Breast epithelium (tissue), 4 donors: ENCODE measurements at regions not wholly inside any gene's neighbourhood (a gene's known extent, or its start where the extent isn't known, plus 50 kb on each side); places are given as distances from the start of the nearest gene placed in this dataset.

ENCODE experiments used
- DNase-seq, 2 donors: peaks; one replicate each; pipeline ENCODE4 v3.0.0-alpha.2; 2019; ENCODE audit warnings: low spot score in 2 of 2
- H3K27ac ChIP-seq, 2 donors: fragments of 200-600 bp; sonication (generic) in 1 of 2; one replicate each; pipeline ENCODE4 v1.5.1; 2016 to 2019; ENCODE audit warnings: mild to moderate bottlenecking in 1 of 2
- H3K27me3 ChIP-seq, 2 donors: fragments of 200-600 bp; sonication (generic) in 1 of 2; one replicate each; pipeline versions ENCODE4 v1.5.1 to v1.6.0; 2017 to 2019; ENCODE audit warnings: control low read depth in 1 of 2, mild to moderate bottlenecking in 1 of 2
- H3K36me3 ChIP-seq: fragments of 200-600 bp; one replicate; pipeline ENCODE4 v1.5.1; 2019
- H3K4me1 ChIP-seq, 2 donors: fragments of 200-600 bp; sonication (generic); one replicate each; pipeline ENCODE4 v1.5.1; 2016 to 2019; ENCODE audit warnings: control low read depth in 1 of 2
- H3K4me3 ChIP-seq, 3 donors: fragments of 200-600 bp; sonication (generic); 1 replicate in 2 of 3; 2 replicates in 1 of 3; pipeline ENCODE4 v1.5.1; 2016 to 2019; ENCODE audit warnings: mild to moderate bottlenecking in 3 of 3, moderate library complexity in 2 of 3
- H3K9me3 ChIP-seq, 2 donors: fragments of 200-600 bp; sonication (generic) in 1 of 2; one replicate each; pipeline ENCODE4 v1.5.1; 2016 to 2019; ENCODE audit warnings: control low read depth in 1 of 2
- POLR2A ChIP-seq: fragments of 450-650 bp; IDR thresholded peaks from one replicate; pipeline ENCODE4 v1.6.1; 2016; ENCODE audit warnings: antibody characterized with exemption, mild to moderate bottlenecking, moderate library complexity
- POLR2AphosphoS5 ChIP-seq, 3 donors: sonication (generic); formaldehyde crosslinking; IDR thresholded peaks; one replicate each; pipeline ENCODE4 v1.6.1; 2017; ENCODE audit warnings: antibody characterized with exemption in 3 of 3
- intact Hi-C: fragments of 100-400 bp; cut with DNase I; formaldehyde crosslinking; loops from one replicate; pipeline ENCODE4 v1.15.1; 2023; ENCODE audit warnings: low total_unique reads
- TF ChIP-seq, protein P1 (sequence below), 3 donors: fragments of 450-650 bp; IDR thresholded peaks; one replicate each; pipeline ENCODE4 v1.5.1; 2016 to 2017; ENCODE audit warnings: antibody characterized with exemption in 3 of 3, mild to moderate bottlenecking in 3 of 3, moderate library complexity in 3 of 3

DNA sequence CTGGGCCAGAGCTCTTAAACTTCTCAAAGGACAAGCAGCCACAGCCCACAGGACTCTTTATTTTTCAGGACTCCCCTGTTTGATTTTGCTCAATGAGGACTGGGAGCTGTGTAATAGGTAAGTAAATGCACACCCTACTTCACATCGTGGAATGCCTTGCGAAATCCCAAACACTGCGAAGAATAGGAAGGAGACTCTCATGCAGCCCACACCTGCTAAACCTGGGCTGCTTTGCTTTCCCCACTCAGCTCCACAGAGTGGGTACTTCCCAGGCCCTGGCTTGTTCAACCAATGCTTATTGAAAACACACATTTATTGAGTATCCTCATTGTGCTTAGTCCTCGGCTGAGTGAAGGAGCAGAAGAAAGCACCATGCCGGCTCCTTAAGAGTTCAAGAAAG is 103.3 kb upstream of the FSTL4 start:
- TF ChIP-seq, protein P1, sequence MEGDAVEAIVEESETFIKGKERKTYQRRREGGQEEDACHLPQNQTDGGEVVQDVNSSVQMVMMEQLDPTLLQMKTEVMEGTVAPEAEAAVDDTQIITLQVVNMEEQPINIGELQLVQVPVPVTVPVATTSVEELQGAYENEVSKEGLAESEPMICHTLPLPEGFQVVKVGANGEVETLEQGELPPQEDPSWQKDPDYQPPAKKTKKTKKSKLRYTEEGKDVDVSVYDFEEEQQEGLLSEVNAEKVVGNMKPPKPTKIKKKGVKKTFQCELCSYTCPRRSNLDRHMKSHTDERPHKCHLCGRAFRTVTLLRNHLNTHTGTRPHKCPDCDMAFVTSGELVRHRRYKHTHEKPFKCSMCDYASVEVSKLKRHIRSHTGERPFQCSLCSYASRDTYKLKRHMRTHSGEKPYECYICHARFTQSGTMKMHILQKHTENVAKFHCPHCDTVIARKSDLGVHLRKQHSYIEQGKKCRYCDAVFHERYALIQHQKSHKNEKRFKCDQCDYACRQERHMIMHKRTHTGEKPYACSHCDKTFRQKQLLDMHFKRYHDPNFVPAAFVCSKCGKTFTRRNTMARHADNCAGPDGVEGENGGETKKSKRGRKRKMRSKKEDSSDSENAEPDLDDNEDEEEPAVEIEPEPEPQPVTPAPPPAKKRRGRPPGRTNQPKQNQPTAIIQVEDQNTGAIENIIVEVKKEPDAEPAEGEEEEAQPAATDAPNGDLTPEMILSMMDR (IDR thresholded peaks at IDR 0.05): no peak
- TF ChIP-seq POLR2AphosphoS5 (IDR thresholded peaks at IDR 0.05) (no peak), POLR2A (no peak)
- no peaks in the 10 kb centered on the region for H3K27me3 ChIP-seq
- no peaks in the 10 kb centered on the region for H3K36me3 ChIP-seq
- peaks cover 0 to 3% of the 10 kb centered on the region in 2 donors for H3K9me3 ChIP-seq
- H3K27ac ChIP-seq: no peak overlapping the region
- no peak overlapping the region for H3K4me3 ChIP-seq
- intact Hi-C loops: no loop called here
- no peaks in the 10 kb centered on the region for H3K4me1 ChIP-seq
- DNase-seq: no peak

DNA sequence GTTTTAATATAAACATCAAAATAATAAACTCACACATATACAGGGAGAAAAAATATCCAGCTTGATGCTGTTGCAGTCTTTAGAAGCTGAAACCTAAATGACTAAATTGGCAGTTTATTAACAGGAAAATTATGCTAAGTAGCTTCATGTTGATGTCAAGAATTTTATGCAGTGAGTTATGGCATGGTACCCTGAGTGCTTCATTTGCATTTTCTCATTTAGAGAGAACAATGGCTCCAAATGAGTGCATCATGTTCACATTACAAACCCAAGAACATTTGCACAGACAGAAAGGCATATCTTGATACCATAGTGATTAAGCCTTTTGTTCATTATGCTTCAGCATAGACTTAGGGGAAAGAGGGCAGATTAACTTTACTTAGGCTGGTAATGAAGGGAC is 102.9 kb upstream of the FSTL4 start:
- TF ChIP-seq, protein P1 (IDR thresholded peaks at IDR 0.05): no peak
- TF ChIP-seq POLR2A: no peak
- TF ChIP-seq POLR2AphosphoS5 (IDR thresholded peaks at IDR 0.05): no peak
- no peak overlapping the region for H3K27ac ChIP-seq
- no peak for DNase-seq
- no peaks in the 10 kb centered on the region for H3K27me3 ChIP-seq
- H3K36me3 ChIP-seq: no peaks in the 10 kb centered on the region
- no peak overlapping the region for H3K4me3 ChIP-seq
- H3K9me3 ChIP-seq: no peaks in the 10 kb centered on the region
- intact Hi-C loops: no loop called here
- H3K4me1 ChIP-seq: no peaks in the 10 kb centered on the region

DNA sequence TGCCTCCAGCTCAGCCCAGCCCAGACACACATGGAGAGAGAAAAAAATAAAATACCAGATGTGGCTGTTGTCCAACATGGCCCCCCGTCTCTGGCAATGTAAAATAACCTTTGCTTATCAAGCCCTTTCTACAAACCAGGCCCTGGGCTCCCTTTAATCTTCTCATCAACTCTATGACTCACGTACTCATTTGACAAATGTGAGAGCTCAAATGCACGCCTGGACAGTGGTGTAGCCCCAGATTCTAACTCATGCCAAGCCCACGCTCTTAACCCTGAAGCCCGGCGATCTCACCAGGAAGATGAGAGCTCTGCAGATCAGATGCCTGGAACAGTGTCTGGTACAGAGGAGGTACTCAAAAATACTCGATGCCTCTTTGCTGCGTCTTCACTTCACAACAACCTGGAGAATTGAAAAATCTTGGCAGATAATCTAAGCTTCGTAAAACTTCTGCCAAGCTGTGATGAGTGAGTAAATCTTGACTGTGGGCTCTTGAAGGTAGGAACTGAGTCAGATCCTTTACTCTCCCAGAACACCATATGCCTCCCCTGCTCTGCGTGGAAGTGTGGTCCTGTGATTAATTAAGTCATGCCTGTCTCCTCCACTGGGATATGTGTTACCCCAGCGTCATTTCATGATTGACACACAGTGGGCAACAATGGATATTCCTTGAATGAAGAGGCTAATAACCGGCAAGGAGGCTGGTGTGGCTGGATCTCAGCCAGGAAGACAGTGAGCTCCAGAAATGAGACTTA is 102.0 kb upstream of the FSTL4 start:
- Histone ChIP-seq H3K27ac (no peak overlapping the region), H3K4me1 (no peaks in the 10 kb centered on the region), H3K27me3 (no peaks in the 10 kb centered on the region), H3K9me3 (no peaks in the 10 kb centered on the region), H3K36me3 (no peaks in the 10 kb centered on the region), H3K4me3 (no peak overlapping the region)
- TF ChIP-seq POLR2AphosphoS5 (IDR thresholded peaks at IDR 0.05) (no peak), POLR2A (no peak)
- TF ChIP-seq, protein P1 (IDR thresholded peaks at IDR 0.05): no peak
- DNase-seq: no peak
- intact Hi-C loops: no loop called here

DNA sequence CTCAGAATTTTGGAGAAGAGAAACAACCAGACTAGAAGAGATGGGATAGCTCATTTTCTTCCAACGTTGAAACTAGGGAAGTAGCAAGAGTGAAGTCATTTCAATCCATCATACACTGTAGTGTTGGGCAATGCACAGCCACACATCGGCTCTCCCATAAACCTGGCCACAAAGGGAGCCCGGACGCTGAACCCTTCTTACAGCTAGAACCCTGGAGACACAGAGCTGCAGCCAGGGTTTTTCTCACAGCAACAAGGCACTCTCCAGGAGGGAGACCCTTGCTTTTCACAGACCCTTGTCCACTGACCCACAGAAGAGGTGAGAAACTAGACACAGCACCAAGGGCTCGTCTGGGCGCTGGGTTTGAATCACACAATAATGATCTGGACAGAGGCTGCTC is 101.4 kb upstream of the FSTL4 start:
- Histone ChIP-seq H3K36me3 (no peaks in the 10 kb centered on the region), H3K27me3 (no peaks in the 10 kb centered on the region), H3K4me3 (no peak overlapping the region), H3K4me1 (no peaks in the 10 kb centered on the region), H3K27ac (no peak overlapping the region), H3K9me3 (no peaks in the 10 kb centered on the region)
- no peak for DNase-seq
- intact Hi-C loops: no loop called here
- TF ChIP-seq, protein P1 (IDR thresholded peaks at IDR 0.05): no peak
- no peak for TF ChIP-seq POLR2AphosphoS5 (IDR thresholded peaks at IDR 0.05)
- no peak for TF ChIP-seq POLR2A

DNA sequence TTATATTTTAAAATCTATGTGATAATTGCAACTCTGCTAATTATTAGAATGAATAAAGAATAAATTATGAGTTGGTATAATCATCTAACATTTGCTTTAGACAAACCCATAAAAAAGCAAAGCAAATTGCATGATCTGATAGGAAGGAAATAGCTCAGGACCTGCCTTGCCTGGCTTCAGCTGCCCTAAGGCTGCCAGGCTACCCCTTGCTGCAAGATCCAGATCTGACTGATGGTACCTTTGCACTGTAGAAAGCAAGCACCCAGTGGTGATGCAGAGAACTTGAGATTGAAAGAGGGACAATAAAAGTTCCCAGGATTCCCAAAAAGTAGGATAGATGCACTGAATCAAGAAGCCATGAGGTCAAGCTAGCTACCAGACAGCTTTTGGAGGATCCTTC is 100.9 kb upstream of the FSTL4 start:
- Histone ChIP-seq H3K4me3 (no peak overlapping the region), H3K9me3 (no peaks in the 10 kb centered on the region), H3K27me3 (no peaks in the 10 kb centered on the region), H3K27ac (no peak overlapping the region), H3K4me1 (no peaks in the 10 kb centered on the region), H3K36me3 (no peaks in the 10 kb centered on the region)
- no peak for DNase-seq
- TF ChIP-seq POLR2AphosphoS5 (IDR thresholded peaks at IDR 0.05) (no peak), POLR2A (no peak)
- TF ChIP-seq, protein P1 (IDR thresholded peaks at IDR 0.05): no peak
- intact Hi-C loops: no loop called here
